ENCODE measurements at regions not wholly inside any gene's neighbourhood (a gene's known extent, or its start where the extent isn't known, plus 50 kb on each side); places are given as distances from the start of the nearest gene placed in this dataset.
"Not testable (repeated sequence)": the region's sequence is repeated elsewhere in the genome, so short reads cannot be mapped to it uniquely, and the experiment has no call there.

DNA sequence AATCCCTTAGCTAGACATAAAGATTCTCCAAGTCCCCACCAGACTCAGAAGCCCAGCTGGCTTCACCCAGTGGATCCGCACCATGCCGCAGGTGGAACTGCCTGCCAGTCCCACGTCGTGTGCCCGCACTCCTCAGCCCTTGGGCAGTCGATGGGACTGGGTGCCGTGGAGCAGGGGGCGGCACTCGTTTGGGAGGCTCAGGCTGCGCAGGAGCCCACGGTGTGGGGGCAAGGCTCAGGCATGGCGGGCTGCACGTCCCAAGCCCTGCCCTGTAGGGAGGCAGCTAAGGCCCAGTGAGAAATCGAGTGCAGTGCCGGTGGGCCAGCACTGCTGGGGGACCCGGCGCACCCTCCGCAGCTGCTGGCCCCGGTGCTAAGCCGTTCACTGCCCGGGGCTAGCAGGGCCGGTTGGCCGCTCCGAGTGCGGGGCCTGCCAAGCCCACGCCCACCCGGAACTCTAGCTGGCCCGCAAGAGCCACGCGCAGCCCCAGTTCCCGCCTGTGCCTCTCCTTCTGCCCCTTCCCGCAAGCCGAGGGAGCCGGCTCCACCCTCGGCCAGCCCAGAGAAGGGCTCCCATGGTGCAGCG lies 95.9 kb upstream of the DTNBP1 start:
- no peak for DNase-seq

DNA sequence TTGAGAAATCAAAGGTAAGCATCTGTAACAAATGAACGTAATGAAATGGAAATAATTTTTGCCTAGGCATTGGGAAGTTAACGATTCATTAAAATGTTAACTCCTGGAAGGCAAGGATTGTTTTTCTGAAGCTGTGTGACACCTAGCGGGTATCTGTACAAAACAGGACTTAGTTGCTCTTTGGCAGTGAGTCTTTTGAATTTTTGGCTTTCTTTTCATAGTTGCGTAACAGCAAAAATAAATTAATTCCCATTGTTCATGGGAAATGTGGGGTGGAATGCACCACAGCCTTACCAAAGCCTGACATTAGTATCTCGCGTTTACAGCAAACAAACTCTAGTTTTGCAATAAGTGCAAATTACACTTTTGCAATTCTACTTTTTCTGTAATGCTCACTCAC lies 92.7 kb upstream of the DTNBP1 start:
- no peak for DNase-seq

DNA sequence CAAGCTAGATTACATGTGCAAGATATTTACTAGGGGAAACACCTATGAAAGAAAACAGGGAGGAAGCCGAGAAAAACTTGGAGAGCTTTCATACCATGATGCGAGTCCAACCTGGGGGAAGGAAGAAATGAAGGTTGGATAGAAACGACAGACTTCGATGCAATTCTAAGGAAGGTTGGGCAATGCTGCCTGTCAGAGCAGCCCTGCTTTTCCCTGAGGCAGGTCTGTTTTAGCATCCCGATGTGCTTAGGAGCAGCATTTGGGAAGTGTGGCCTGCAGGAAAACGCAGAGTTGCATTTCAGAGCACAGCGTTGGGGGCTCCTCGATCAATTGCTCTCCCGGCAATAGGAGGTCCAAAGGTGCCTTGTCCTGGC lies 91.9 kb upstream of the DTNBP1 start:
- no peak for DNase-seq

DNA sequence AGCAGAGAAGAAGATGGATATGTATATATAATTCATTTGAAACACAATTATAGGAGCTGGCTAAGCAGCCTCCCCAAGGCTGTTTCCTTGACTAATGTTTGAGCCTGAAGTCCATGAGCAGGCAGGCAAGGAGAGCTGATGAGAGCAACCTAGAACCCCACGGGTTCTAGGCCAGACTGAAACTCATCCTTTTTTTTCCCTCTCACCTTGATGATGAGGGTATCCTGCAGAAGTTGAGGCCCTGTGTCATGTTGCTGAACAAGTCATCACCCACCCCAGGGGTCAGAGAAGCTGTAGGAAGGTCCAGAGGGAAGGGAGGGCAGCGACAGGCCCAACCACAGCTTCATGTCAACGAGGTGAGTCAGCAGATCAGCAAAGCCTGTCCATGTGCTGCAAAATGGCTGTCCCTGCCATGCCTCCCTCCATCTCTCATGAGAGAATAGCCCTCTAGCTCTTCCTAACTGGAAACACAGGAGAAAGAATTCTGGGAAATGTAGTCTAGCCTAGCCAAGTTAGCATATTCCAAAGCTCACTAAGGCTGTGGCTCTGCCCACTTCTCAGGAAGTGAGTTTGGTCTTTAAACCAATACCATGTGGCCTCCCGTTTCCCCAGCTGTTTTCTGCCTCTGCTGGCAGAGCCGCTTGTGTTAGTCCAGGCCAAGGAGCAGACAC lies 91.3 kb upstream of the DTNBP1 start:
- DNase-seq, result peak in 1 of 2 experiments; percentile 5

DNA sequence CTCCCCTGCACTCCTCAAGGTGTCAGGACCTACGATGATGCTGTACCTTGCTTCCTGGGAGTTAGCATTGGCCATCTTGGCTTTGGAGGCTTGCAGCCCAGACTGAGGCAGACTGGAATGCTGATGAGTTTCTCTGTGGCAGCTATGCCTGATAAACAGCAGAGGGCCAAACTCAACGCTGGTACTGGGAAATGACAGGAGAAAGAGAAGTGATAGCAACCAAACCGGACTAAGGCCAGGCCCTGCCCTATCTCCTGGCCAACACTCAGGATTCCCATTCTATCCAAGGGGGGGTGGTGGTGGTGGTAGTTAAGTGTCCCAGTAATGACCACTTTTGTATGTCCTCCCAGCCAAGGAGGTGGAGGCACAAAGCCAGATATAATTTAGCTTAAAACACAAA lies 90.0 kb upstream of the DTNBP1 start:
- DNase-seq, result no peak

DNA sequence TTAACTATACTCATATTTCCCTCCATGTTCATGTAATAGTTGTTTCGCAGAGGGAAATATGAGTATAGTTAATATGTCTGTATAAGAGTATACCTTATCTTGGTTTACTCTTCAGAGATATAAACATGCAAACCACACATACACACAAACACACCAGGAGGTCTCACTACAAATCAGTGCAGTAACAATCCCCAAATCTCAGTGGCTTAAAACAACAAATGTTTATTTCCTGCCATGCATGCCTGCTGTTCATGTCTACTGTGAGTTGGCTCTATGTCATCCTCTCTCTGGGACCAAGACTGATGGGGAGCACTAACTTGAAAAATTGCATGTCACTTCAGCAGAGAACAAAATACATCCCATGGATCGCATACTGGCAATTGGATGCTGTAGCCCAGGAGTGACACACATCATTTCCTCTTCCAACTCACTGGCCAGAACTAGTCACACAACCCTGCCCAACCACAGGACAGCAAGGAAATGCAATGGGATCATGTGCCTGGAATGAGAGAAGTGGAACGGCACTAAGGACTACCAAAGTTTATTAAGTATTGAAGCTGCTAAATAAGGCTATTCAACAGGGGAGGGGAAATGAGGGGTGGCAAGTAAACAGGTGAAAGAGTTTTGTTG lies 89.0 kb upstream of the DTNBP1 start:
- DNase-seq, result no peak

DNA sequence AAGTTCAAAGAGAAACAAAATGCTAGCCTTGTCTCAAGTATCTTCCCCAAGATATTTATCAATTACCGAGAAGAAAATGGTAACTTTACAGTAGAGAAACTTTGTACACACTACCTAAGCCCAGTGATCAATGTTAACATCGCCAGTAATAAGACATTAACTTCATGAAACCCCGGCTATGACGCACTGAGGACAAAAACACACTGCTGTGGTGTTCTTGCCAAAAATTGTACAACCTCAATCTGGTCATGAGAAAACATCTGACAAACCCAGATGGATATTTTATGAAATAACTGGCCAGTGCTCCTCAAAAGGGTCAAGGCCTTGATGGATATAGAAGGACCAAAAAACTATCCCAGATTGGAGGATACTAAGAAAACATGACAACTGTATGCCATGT lies 85.5 kb upstream of the DTNBP1 start:
- no peak for DNase-seq

DNA sequence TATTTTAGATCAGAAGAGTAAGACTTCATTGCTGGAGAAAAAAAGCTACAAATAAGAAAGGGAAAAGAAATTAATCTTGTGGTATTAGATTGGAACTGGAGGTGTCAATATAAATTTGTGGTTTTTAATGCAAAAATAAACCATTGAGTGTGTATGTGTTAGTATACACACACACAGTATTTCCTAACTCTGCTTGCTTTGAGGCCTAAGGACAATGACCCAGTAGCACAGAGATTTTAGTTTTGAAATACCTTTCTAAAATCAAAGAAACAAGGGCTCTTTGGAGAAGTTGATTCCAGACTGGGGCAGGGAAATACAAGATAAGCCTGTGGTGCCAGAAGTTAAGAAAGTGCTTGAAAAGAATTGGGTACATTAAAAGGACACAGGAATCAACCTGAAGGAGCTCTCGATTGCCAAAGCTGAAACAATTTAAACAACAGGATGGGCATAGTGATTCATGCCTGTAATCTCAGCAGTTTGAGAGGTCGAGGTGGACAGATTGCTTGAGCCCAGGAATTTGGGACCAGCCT lies 84.6 kb upstream of the DTNBP1 start:
- no peak for DNase-seq

DNA sequence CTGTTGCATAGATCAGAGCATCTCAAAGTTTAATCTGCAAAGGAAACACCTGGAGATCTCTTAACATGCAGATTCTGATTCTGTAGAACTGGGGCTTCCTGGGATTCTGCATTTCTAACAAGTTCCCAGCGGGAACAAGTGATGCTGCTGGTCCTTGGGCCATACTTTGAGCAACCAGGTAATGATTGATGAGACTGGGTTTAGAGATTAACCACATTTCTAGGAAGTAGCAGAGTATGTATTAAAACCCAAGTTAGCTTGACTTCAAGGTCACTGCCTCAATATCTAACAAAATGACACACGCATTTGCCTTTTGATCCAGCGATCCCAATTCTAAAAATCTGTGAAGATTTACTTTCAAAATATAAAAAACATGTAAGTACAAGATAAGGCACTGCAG lies 83.0 kb upstream of the DTNBP1 start:
- no peak for DNase-seq

DNA sequence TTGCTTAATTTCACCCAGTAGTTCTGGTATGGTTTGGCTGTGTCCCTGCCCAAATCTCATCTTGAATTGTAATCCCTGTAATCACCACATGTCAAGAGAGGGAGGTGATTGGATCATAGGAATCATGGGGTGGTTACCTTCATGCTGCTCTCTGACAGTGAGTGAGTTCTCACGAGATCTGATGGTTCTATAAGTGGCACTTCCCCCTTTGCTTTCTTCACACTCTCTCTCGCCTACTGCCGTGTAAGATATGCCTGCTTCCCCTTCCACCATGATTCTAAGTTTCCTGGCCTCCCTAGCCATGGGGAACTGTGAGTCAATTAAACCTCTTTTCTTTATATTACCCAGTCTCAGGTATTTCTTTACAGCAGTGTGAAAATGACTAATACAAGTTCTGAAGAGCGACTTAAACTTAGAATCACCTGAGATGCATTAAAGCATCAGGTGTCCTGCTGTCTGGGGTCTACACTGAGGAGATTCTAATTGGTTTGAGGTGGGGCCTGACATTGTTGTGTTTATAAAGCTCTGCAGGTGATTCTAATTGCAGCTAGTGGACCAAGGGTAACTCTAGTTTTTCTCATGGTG lies 82.1 kb upstream of the DTNBP1 start:
- peak; percentile 23 to 26 for DNase-seq

DNA sequence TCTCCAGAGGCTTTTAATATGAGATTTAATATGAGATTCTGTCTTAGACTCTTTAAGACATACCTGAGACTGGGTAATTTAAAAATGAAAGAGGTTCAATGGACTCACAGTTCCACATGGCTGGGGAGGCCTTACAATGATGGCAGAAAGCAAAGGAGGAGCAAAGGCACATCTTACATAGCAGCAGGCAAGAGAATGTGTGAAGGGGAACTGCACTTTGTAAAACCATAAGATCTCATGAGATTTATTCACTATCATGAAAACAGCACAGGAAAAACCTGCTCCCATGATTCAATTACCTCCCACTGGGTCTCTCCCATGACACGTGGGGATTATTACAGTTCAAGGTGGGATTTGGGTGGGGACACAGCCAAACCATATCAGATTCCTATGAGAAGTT lies 79.2 kb upstream of the DTNBP1 start:
- DNase-seq, result not testable (repeated sequence)

DNA sequence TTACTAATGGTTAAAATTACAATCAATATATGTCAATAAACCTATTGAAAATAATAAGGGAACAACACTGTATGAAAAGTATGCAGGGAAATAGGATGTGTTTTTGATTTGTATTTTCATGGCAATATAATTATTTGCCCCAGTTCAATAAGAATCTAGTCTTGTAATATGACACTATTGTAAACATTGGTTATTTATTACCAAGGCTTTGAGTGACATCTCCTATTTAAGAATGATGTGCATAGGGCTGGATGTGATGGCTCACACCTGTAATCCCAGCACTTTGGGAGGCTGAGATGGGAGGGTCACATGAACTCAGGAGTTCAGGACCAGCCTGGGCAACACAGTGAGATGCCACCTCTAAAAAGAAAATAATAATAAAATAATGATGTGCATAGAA lies 78.6 kb upstream of the DTNBP1 start:
- DNase-seq, result no peak

DNA sequence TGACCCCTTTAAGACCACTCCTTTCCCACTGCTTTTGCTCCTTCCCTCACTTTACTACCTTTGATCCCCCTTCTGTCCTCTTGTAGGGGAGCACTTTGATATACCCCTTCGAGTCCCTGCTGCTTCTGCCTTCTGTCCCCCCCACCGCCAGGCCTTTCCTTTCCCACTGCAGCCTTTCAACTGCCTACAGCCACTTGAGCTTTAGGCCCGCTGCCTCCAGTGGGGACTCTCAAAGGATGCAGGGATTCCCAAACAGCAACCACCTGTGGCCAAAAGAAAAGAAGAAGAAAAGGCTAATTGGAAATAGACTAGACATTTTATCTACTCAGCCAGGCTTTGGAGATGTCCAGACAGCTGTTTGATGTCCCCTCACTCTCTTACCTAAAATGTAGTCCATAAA lies 77.0 kb upstream of the DTNBP1 start:
- no peak for DNase-seq

DNA sequence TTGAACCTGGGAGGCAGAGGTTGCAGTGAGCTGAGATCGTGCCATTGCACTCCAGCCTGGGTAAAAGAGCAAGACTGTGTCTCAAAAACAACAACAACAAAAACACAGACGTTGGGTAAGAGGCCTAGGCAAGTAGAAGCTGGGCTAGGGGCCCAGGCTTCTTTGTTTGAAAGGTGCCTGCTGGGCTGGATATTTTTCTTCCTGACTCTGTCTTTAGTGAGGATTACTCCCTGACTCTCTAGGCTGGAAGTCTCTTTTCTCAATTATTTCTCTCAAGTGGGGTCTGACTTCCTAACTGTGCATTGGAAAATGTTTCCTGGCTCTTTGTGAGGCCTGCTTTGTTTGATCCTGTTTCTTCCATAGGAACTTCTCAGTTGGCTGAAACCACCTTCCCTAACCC lies 76.5 kb upstream of the DTNBP1 start:
- no peak for DNase-seq

DNA sequence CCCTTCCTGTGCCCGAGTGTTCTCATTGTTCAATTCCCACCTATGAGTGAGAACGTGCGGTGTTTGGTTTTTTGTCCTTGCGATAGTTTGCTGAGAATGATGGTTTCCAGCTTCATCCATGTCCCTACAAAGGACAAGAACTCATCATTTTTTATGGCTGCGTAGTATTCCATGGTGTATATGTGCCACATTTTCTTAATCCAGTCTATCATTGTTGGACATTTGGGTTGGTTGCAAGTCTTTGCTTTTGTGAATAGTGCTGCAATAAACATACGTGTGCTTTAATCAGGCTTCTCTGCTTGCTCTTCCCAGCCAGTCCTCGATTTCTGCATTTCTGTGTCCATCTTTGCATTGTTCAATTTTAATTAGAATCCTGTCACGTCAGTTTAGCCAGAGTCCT lies 75.4 kb upstream of the DTNBP1 start:
- not testable (repeated sequence) for DNase-seq

DNA sequence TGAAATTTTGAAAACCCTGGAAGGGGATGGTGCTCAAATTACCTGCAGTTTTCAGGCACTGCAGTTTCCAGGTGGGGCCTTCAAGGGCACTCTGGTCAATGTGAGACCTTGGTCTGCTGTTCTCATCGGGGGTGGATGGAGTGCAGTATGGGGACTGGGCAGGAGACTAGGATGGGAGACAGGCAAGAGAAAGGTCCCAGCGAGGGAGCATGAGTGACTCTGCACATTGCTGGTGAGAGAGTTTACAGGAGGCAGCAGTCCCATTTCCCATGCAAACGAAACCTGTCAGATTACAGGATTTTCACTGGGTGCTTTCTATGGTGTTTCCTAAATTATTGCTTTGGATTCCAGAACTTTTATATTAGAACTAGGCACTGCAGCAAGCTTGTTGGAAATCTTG lies 73.5 kb upstream of the DTNBP1 start:
- DNase-seq, result no peak

DNA sequence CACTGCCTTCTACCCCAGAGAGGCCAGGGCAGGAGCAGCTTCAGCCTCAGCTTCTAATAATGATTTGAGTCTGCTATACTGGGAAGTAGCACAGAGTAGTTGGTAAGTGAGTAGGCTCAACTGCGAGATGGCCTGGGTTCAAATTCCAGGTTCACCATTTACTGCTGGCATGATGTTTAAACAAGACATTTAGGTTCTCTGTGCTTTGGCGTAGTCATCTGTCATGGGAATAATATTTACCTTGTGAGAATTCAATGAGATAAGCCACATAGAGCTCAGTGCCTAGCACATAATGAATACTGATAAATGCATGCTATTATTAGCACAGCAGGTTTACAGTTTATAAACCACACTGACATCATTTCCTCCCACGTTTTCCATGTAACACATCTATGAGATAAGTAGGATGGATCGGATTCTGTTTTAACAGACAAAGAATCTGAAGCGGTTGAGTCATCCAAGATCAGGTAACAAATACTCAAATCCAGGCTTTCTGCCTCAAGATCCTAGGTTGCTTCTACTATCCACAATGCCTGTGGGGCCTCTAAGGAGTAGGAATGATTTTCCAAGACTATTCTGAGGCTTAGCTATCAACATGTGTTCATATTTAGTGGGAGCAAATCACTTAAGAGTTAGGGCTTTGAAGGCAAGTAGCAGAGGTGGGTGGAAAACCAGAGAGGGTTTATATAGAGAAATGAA lies 72.9 kb upstream of the DTNBP1 start:
- DNase-seq, result no peak

DNA sequence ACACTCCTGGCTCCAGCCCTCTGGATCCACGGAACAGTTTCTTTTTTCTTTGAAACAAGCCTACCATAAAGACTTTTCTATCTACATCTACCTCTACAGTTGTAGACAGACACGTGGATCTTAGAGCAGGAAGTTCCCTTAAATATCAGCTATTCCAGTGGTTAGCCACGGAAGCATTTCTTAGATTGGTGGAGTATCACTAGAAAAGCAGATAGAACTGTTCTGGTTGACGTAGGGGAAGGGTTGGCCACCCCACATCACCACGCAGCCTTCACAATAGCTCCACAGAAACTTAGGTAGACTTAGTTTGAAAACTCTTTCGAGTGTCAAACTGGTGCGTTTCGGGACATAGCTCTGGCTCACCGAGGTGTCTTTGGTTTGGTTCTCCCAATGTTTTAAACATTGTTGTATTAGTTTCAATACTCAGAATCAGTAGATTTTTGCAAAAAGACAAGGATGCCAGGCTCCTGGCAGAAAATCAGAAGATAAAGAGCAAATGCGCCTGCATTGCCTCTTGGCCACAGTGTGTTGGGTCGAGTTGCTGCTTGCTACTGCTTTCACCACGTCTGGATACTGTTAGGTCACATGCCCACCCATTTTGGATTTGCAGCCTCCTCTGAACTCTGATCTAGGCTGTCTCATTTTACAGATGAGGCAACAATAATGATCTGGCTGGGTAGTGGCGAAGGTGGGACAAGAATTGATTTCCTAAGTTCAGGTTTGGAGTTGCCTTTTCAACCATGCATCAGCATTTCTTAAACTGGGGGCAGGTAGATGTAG lies 71.5 kb upstream of the DTNBP1 start:
- peak; percentile 24 to 48 for DNase-seq

DNA sequence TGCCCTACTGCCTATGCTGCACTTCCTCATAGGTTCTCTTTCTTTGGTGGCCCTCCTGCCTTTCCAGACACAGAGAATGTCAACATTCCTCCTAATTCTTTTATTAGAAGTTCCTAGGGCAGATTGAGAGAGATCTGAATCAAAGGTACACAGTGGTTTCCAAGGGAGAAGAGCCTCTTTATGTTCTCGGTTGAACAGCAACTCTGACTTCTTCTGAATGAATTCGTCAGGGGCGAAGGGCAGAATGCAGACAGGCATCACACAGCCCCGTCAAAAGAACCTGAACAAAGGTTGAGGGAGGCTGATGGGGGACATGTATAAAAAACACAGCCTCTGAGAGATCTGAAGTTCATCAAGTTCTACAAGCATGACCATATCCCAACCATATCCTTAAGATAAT lies 68.1 kb upstream of the DTNBP1 start:
- DNase-seq, result no peak

DNA sequence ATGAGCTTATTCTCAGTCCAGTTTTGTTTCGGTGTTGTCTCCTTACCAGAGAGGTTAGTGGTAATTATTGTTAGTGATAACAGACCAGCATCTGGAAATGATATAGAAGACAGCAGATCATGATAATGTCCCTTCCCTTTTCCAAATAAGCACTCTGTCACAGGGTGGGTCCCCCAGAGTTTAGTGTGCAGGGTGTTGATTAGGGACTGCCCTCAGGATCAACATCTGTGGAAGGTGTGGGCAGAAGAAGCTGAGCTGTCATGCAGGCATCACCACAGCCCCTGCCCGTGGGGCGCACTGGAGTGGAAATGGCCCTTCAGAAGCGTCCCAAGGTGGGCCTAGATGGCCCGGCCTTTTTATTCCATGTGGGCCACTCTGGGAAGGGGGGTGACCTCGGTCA lies 67.6 kb upstream of the DTNBP1 start:
- no peak for DNase-seq

DNA sequence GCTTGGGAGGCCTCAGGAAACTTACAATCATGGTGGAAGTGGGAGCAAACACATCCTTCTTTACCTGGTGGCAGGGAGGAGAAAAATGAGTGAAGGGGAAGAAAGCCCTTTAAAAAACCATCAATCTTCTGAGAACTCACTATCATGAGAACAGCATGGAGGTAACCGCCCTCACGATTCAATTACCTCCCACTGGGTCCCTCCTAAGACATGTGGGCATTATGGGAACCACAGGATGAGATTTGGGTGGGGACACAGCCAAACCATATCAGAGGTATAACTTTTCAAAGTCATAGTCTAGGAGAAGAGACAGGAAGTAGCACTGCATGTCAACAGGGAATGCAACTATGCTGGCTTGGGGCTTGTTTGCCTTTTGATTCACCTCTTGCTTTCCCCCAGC lies 59.9 kb upstream of the DTNBP1 start:
- no peak for DNase-seq

DNA sequence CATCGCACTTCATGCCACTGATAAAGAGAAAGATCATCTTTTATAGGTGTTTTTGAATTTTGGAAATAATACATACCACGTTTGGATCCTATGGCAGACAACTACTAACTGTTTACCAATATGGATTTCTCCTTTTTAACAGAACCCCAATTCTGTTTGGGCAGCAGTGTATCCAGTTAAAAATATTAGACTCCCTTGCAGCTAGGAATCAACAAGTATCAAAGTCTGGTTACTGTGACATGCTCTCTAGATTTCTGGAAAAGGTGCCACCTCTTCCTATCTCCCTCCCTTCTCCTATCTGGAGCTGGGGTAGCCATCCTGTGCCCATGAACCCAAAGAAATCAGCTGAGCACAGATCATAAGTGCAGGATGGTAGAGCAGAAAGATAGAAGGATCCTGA lies 54.1 kb upstream of the DTNBP1 start:
- no peak for DNase-seq

DNA sequence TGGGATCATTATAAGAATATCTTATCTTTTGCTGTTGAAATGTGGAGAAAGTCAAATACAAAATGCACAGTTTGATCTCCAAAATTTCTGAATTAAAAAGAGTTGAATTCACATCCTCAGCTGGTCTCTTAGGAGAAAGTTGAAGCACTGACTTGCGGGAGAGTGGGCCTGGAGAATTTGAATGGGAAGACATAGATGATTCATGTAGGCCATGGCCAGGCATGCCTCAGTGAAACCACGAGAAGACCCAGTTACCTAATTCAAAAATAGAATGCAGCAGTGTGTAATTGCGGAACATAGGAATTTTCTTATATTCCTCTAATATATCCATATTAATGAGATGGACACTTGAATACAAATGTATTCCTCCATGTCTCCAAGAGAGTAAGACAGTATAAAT lies 53.0 kb upstream of the DTNBP1 start:
- DNase-seq, result no peak
